ENCODE measurements at regions not wholly inside any gene's neighbourhood (a gene's known extent, or its start where the extent isn't known, plus 50 kb on each side); places are given as distances from the start of the nearest gene placed in this dataset.
A peak's percentile ranks its signal among the peaks of the same experiment; 100 is the strongest.
"Not testable (repeated sequence)": the region's sequence is repeated elsewhere in the genome, so short reads cannot be mapped to it uniquely, and the experiment has no call there.

GRCh38 chr6:85285114-85285513 lies 164.8 kb upstream of the NT5E start:
- no peak overlapping the region for H3K27ac ChIP-seq (ENCODE audit: low read depth in 1 of 2, low read length in 1 of 2)
- DNase-seq (peak; percentile 54 to 83 (median 56)), ATAC-seq (ENCODE audit: insufficient read depth, low FRiP score) (no peak)

DNA sequence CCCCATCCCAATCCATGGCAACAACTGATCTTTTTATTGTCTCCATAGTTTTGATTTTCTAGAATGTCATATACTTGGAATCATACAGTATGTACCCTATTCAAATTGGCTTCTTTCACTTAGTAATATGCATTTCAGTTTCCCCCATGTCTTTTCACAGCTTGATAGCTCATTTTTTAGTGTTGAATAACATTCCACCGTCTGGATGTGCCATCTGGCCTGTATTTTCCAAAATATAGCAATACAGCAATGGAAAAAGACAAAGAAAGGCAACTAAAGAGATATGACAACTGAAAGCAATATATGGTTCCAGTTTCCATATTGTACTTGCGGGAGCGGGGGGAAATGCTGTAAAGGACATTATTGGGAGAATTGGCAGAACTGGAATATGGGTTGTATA lies 166.4 kb upstream of the NT5E start:
- DNase-seq (no peak), ATAC-seq (ENCODE audit: insufficient read depth, low FRiP score) (no peak)
- H3K9ac ChIP-seq (ENCODE audit: insufficient read depth in 1 of 2, low read length in 2 of 2): no peak overlapping the region
- H3K27me3 ChIP-seq (ENCODE audit: control insufficient read depth in 3 of 3, insufficient read depth in 3 of 3, low read length in 2 of 3): no peaks in the 10 kb centered on the region
- 88 to 91% methylated on average over 3 of the region's 3 CpGs for WGBS, 2 donors
- H3K36me3 ChIP-seq (ENCODE audit: control insufficient read depth in 4 of 4, insufficient read depth in 4 of 4, low read length in 4 of 4): no peaks in the 10 kb centered on the region
- no peaks in the 10 kb centered on the region for H3K4me1 ChIP-seq (ENCODE audit: control insufficient read depth in 5 of 5, insufficient read depth in 5 of 5, low read length in 5 of 5)
- no peak overlapping the region for H3K27ac ChIP-seq (ENCODE audit: low read depth in 1 of 2, low read length in 1 of 2)
- no peaks in the 10 kb centered on the region for H3K9me3 ChIP-seq (ENCODE audit: control insufficient read depth in 4 of 4, insufficient read depth in 3 of 4, low read length in 3 of 4)
- TF ChIP-seq CTCF (IDR thresholded peaks at IDR 0.05; ENCODE audit: control extremely low read depth, extremely low read depth): no peak
- H3K4me3 ChIP-seq: no peak overlapping the region

More at GRCh38 chr6:85285114-85285513, 164.8 kb upstream of the NT5E start:
- WGBS, 2 donors: 62 to 77% methylated on average over 6 of the region's 6 CpGs
- Histone ChIP-seq H3K4me1 (ENCODE audit: control insufficient read depth in 5 of 5, insufficient read depth in 5 of 5, low read length in 5 of 5) (no peaks in the 10 kb centered on the region), H3K4me3 (no peak overlapping the region), H3K27me3 (ENCODE audit: control insufficient read depth in 3 of 3, insufficient read depth in 3 of 3, low read length in 2 of 3) (no peaks in the 10 kb centered on the region), H3K9me3 (ENCODE audit: control insufficient read depth in 4 of 4, insufficient read depth in 3 of 4, low read length in 3 of 4) (peaks cover 0 to 3% (median 0%) of the 10 kb centered on the region in 4 donors), H3K9ac (ENCODE audit: insufficient read depth in 1 of 2, low read length in 2 of 2) (no peak overlapping the region), H3K36me3 (ENCODE audit: control insufficient read depth in 4 of 4, insufficient read depth in 4 of 4, low read length in 4 of 4) (no peaks in the 10 kb centered on the region)
- TF ChIP-seq CTCF (IDR thresholded peaks at IDR 0.05; ENCODE audit: control extremely low read depth, extremely low read depth): no peak

GRCh38 chr6:85278466-85279035 lies 171.3 kb upstream of the NT5E start:
- WGBS, 2 donors: 54 to 57% methylated on average over 3 of the region's 3 CpGs
- DNase-seq (no peak), ATAC-seq (ENCODE audit: insufficient read depth, low FRiP score) (no peak)
- H3K27ac ChIP-seq (ENCODE audit: low read depth in 1 of 2, low read length in 1 of 2): no peak overlapping the region
- H3K27me3 ChIP-seq (ENCODE audit: control insufficient read depth in 3 of 3, insufficient read depth in 3 of 3, low read length in 2 of 3): no peaks in the 10 kb centered on the region
- H3K4me3 ChIP-seq: no peak overlapping the region
- H3K9ac ChIP-seq (ENCODE audit: insufficient read depth in 1 of 2, low read length in 2 of 2): no peak overlapping the region
- no peaks in the 10 kb centered on the region for H3K36me3 ChIP-seq (ENCODE audit: control insufficient read depth in 4 of 4, insufficient read depth in 4 of 4, low read length in 4 of 4)
- TF ChIP-seq CTCF (IDR thresholded peaks at IDR 0.05; ENCODE audit: control extremely low read depth, extremely low read depth): no peak
- no peaks in the 10 kb centered on the region for H3K9me3 ChIP-seq (ENCODE audit: control insufficient read depth in 4 of 4, insufficient read depth in 3 of 4, low read length in 3 of 4)
- H3K4me1 ChIP-seq (ENCODE audit: control insufficient read depth in 5 of 5, insufficient read depth in 5 of 5, low read length in 5 of 5): no peaks in the 10 kb centered on the region

GRCh38 chr6:85276026-85276425 lies 173.9 kb upstream of the NT5E start:
- not testable (repeated sequence) for H3K9me3 ChIP-seq (ENCODE audit: control insufficient read depth in 4 of 4, insufficient read depth in 3 of 4, low read length in 3 of 4); H3K36me3 ChIP-seq (ENCODE audit: control insufficient read depth in 4 of 4, insufficient read depth in 4 of 4, low read length in 4 of 4); H3K27ac ChIP-seq (ENCODE audit: low read depth in 1 of 2, low read length in 1 of 2); H3K9ac ChIP-seq (ENCODE audit: insufficient read depth in 1 of 2, low read length in 2 of 2); H3K27me3 ChIP-seq (ENCODE audit: control insufficient read depth in 3 of 3, insufficient read depth in 3 of 3, low read length in 2 of 3); ATAC-seq (ENCODE audit: insufficient read depth, low FRiP score); DNase-seq; H3K4me1 ChIP-seq (ENCODE audit: control insufficient read depth in 5 of 5, insufficient read depth in 5 of 5, low read length in 5 of 5); H3K4me3 ChIP-seq
- 94 to 100% methylated on average over 1 of the region's 1 CpG for WGBS, 2 donors

Data from lung (tissue), 11 donors.